Psoas muscle (tissue), 7 donors: ENCODE measurements at regions not wholly inside any gene's neighbourhood (a gene's known extent, or its start where the extent isn't known, plus 50 kb on each side); places are given as distances from the start of the nearest gene placed in this dataset.
A peak's percentile ranks its signal among the peaks of the same experiment; 100 is the strongest.

Source experiments
- ATAC-seq, 4 donors: fragments of 200-7000 bp; cut with Tn5 transposase; one replicate each; pipeline ENCODE4 v1.9.1; 2020; ENCODE audit warnings: moderate library complexity in 3 of 4, mild to moderate bottlenecking in 2 of 4
- DNase-seq, 2 donors: peaks; one replicate each; pipeline ENCODE4 v3.0.0-alpha.2; 2020
- H3K27ac ChIP-seq: fragments of 200-600 bp; one replicate; pipeline ENCODE4 v1.8.0; 2022
- H3K27me3 ChIP-seq, 3 donors: fragments of 200-600 bp in 1 of 3; one replicate each; pipeline versions ENCODE4 v1.6.1 to v1.8.0; 2013 to 2022; ENCODE audit warnings: low read length in 2 of 3, mild to moderate bottlenecking in 2 of 3, moderate library complexity in 1 of 3; ENCODE audit not compliant: insufficient read depth in 3 of 3
- H3K36me3 ChIP-seq, 2 donors: fragments of 200-600 bp in 1 of 2; one replicate each; pipeline versions ENCODE4 v1.6.1 to v1.8.0; 2013 to 2022; ENCODE audit warnings: low read depth in 1 of 2, mild to moderate bottlenecking in 1 of 2, moderate library complexity in 1 of 2; ENCODE audit not compliant: insufficient read depth in 1 of 2
- H3K4me1 ChIP-seq: fragments of 200-600 bp; one replicate; pipeline ENCODE4 v1.8.0; 2022
- H3K4me3 ChIP-seq: fragments of 200-600 bp; one replicate; pipeline ENCODE4 v1.8.0; 2022; ENCODE audit warnings: mild to moderate bottlenecking
- H3K9me3 ChIP-seq: fragments of 200-600 bp; one replicate; pipeline ENCODE4 v1.8.0; 2022
- CTCF ChIP-seq: fragments of 200-600 bp; IDR thresholded peaks from one replicate; pipeline ENCODE4 v1.8.0; 2022; ENCODE audit warnings: antibody characterized with exemption
- WGBS, 3 donors: extraction: QIAGEN DNeasy Blood & Tissue Kit; methylation state at CpG; one replicate each; pipeline versions ENCODE4 v1.1.6 to v1.1.7; 2013; 5-methylcytosine and 5-hydroxymethylcytosine counted together
- intact Hi-C, 2 donors: fragments of 100-400 bp; cut with DNase I; formaldehyde crosslinking; loops; one replicate each; pipeline versions ENCODE4 v1.11.0 to v1.14.2; 2022
- donor health status: healthy with polysubstance abuse.
- donor health status: DM: no; HTN: no; CAD: no; lungs with moderate emphysema.
- donor health status: Bipolar disorder and iron deficiency.
- donor health status: healthy.
- donor health status: DM: yes; HTN: yes; CAD: no.
- donor health status: DM: no; HTN: no; CAD: no.
- donor health status: DM: yes; HTN: yes; CAD: no.

DNA sequence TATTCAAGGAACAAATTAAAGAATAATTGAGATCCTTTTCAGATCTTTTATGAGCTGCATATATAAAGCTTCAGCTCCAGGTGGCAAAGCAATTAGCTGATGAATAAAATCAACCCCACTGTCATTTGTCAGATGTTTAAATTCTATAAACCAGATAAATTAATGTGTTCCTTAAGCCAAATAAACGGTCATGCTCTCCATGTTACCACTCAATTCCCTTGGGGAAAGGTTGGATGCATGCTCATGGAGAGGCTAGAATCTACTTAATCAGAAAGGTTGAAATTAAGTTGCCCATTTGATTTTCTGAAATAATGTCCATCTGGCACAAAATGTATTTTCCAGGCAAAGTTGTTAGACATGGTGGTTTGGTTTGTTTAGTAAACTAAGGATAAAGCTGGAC is 282.5 kb upstream of the SPRED2 start:
- Histone ChIP-seq H3K4me1 (no peaks in the 10 kb centered on the region), H3K36me3 (no peaks in the 10 kb centered on the region), H3K27ac (no peak overlapping the region), H3K27me3 (no peaks in the 10 kb centered on the region), H3K9me3 (no peaks in the 10 kb centered on the region), H3K4me3 (no peak overlapping the region)
- intact Hi-C loops, result no loop called here
- no peak for DNase-seq
- no peak for TF ChIP-seq CTCF
- no peak for ATAC-seq
- WGBS, 3 donors, result 16 to 41% (median 16%) methylated on average over 1 of the region's 1 CpG

- Histone ChIP-seq H3K27me3 (peaks cover 0 to 2% (median 2%) of the 10 kb centered on the region in 3 donors), H3K4me1 (no peaks in the 10 kb centered on the region), H3K27ac (no peak overlapping the region), H3K4me3 (no peak overlapping the region), H3K9me3 (no peaks in the 10 kb centered on the region), H3K36me3 (no peaks in the 10 kb centered on the region)
- 34 to 59% (median 54%) methylated on average over 1 of the region's 1 CpG for WGBS, 3 donors
- ATAC-seq (no peak), DNase-seq (no peak)
- intact Hi-C loops, result no loop called here
- TF ChIP-seq CTCF, result no peak
These were observed 279.5 kb upstream of the SPRED2 start for GRCh38 chr2:65711863-65712262.

GRCh38 chr2:65710779-65711295 is 278.4 kb upstream of the SPRED2 start:
- Histone ChIP-seq H3K36me3 (no peaks in the 10 kb centered on the region), H3K27ac (no peak overlapping the region), H3K4me1 (no peaks in the 10 kb centered on the region), H3K4me3 (no peak overlapping the region), H3K9me3 (no peaks in the 10 kb centered on the region), H3K27me3 (peaks cover 0 to 2% (median 2%) of the 10 kb centered on the region in 3 donors)
- TF ChIP-seq CTCF, result peak; percentile 11
- intact Hi-C loops, result no loop called here
- DNase-seq (no peak), ATAC-seq (no peak)
- WGBS, 3 donors, result 70 to 77% (median 74%) methylated on average over 2 of the region's 2 CpGs

DNA sequence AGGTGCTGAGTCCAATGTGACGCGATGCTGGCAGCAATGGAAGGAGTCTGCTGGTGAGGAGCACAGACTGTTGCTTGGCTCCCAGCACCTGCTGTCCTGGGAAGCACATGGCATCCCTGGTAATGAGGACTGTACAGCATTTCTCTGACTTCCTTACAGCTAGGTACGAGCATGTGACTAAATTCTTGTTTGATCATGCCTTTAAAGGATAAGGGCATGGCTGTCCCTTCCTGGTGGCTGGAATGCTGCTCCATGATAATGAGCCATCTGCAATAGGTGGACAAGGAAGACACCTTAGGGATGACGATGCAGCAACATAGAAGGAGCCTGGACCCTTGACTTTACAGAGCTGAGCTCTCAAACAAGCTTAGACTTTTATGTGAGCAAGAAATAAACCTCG is 278.0 kb upstream of the SPRED2 start:
- WGBS, 3 donors, result 86 to 89% (median 87%) methylated on average over 5 of the region's 5 CpGs
- no peaks in the 10 kb centered on the region for H3K36me3 ChIP-seq
- H3K9me3 ChIP-seq, result no peaks in the 10 kb centered on the region
- H3K27me3 ChIP-seq, result peaks cover 0 to 2% (median 2%) of the 10 kb centered on the region in 3 donors
- no peak for ATAC-seq
- H3K4me1 ChIP-seq, result no peaks in the 10 kb centered on the region
- TF ChIP-seq CTCF, result no peak
- no peak for DNase-seq
- no peak overlapping the region for H3K4me3 ChIP-seq
- H3K27ac ChIP-seq, result no peak overlapping the region
- intact Hi-C loops, result no loop called here

DNA sequence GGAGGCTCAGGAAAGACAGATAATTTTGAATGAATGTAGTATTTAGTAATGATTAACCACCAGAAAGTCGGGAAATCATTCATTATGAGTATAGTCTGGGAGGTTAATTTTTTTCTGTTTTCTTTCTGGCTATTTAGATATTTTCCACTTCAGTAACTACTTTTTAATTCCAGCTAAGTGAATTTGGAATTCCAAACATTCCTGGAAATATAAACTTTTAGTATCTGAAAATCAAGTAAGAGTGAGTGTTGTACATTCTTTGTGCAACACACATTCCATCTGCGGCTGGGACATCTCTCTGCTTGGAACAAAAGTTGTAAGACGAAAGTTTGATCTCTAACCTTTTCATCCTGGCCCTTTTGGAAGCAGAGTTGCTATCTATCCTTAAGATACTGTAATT is 275.7 kb upstream of the SPRED2 start:
- Histone ChIP-seq H3K36me3 (no peaks in the 10 kb centered on the region), H3K4me1 (no peaks in the 10 kb centered on the region), H3K9me3 (no peaks in the 10 kb centered on the region), H3K27me3 (peaks cover 2 to 5% (median 3%) of the 10 kb centered on the region in 3 donors), H3K27ac (no peak overlapping the region), H3K4me3 (no peak overlapping the region)
- intact Hi-C loops, result no loop called here
- DNase-seq, result no peak
- 80 to 82% (median 80%) methylated on average over 3 of the region's 3 CpGs for WGBS, 3 donors
- no peak for TF ChIP-seq CTCF
- ATAC-seq, result no peak
